Hepatocyte (in vitro differentiated cells): ENCODE measurements at regions not wholly inside any gene's neighbourhood (a gene's known extent, or its start where the extent isn't known, plus 50 kb on each side); places are given as distances from the start of the nearest gene placed in this dataset.

Experiments
- DNase-seq: peaks from one replicate; pipeline ENCODE4 v3.0.0-alpha.2; 2016; ENCODE audit warnings: low spot score
- H2AFZ ChIP-seq: fragments of 200-600 bp; sonication (generic); 2 replicates; pipeline ENCODE4 v1.6.0; 2016; ENCODE audit warnings: antibody characterized with exemption, mild to moderate bottlenecking
- H3K27ac ChIP-seq: fragments of 200-600 bp; sonication (generic); 2 replicates; pipeline ENCODE4 v1.5.1; 2016; ENCODE audit warnings: mild to moderate bottlenecking
- H3K27me3 ChIP-seq: fragments of 200-600 bp; sonication (generic); 2 replicates; pipeline ENCODE4 v1.6.1; 2016
- H3K36me3 ChIP-seq: fragments of 200-600 bp; sonication (generic); replicated peaks from 2 replicates; pipeline ENCODE4 v1.5.1; 2016; ENCODE audit warnings: low read depth; ENCODE audit not compliant: insufficient read depth
- H3K4me1 ChIP-seq: fragments of 200-600 bp; sonication (generic); 2 replicates; pipeline ENCODE4 v1.5.1; 2016; ENCODE audit warnings: mild to moderate bottlenecking, moderate library complexity; ENCODE audit not compliant: insufficient read depth
- H3K4me2 ChIP-seq: fragments of 200-600 bp; sonication (generic); 2 replicates; pipeline ENCODE4 v1.6.0; 2016
- H3K4me3 ChIP-seq: fragments of 200-600 bp; sonication (generic); 2 replicates; pipeline ENCODE4 v1.5.1; 2016; ENCODE audit warnings: mild to moderate bottlenecking
- H3K79me2 ChIP-seq: fragments of 200-600 bp; sonication (generic); 2 replicates; pipeline ENCODE4 v1.6.0; 2017; ENCODE audit warnings: mild to moderate bottlenecking
- H3K9me2 ChIP-seq: fragments of 200-600 bp; sonication (generic); replicated peaks from 2 replicates; pipeline ENCODE4 v1.6.0; 2017; ENCODE audit warnings: mild to moderate bottlenecking; ENCODE audit not compliant: insufficient read depth
- H3K9me3 ChIP-seq: fragments of 200-600 bp; sonication (generic); 2 replicates; pipeline ENCODE4 v1.5.1; 2016; ENCODE audit warnings: low read depth, mild to moderate bottlenecking
- H4K20me1 ChIP-seq: fragments of 200-600 bp; sonication (generic); 2 replicates; pipeline ENCODE4 v1.6.0; 2016; ENCODE audit warnings: mild to moderate bottlenecking; ENCODE audit not compliant: insufficient read depth, poor library complexity, severe bottlenecking
- CTCF ChIP-seq: fragments of 200-600 bp; sonication (generic); IDR thresholded peaks from 2 replicates; pipeline ENCODE4 v1.5.1; 2016; ENCODE audit warnings: antibody characterized with exemption, mild to moderate bottlenecking; ENCODE audit not compliant: poor library complexity
- EZH2 ChIP-seq: fragments of 200-600 bp; sonication (generic); IDR thresholded peaks from 2 replicates; pipeline ENCODE4 v1.6.1; 2016; ENCODE audit warnings: antibody characterized with exemption, mild to moderate bottlenecking, borderline replicate concordance
- EZH2phosphoT487 ChIP-seq: fragments of 200-600 bp; sonication (generic); IDR thresholded peaks from one replicate; pipeline ENCODE4 v1.6.1; 2018; ENCODE audit warnings: antibody characterized with exemption, mild to moderate bottlenecking, low read depth, moderate library complexity; ENCODE audit not compliant: unreplicated experiment, severe bottlenecking
- WGBS: methylation state at CpG from one replicate; pipeline ENCODE4 v1.1.6; 2016; ENCODE audit warnings: low lambda C conversion rate; ENCODE audit errors: missing lambda C conversion rate; 5-methylcytosine and 5-hydroxymethylcytosine counted together

- Histone ChIP-seq H2AFZ (no peak overlapping the region), H3K4me2 (no peak overlapping the region), H3K79me2 (no peaks in the 10 kb centered on the region), H4K20me1 (no peaks in the 10 kb centered on the region), H3K4me3 (no peak overlapping the region), H3K27me3 (no peaks in the 10 kb centered on the region), H3K9me2 (no peaks in the 10 kb centered on the region), H3K36me3 (no peaks in the 10 kb centered on the region), H3K4me1 (no peaks in the 10 kb centered on the region), H3K27ac (no peak overlapping the region), H3K9me3 (no peaks in the 10 kb centered on the region)
- 92% methylated on average over 13 of the region's 13 CpGs for WGBS
- TF ChIP-seq EZH2phosphoT487 (no peak), EZH2 (no peak), CTCF (no peak)
- DNase-seq: no peak
Observed at GRCh38 chr4:178138491-178138890, 696.3 kb upstream of the AGA start.

- no peaks in the 10 kb centered on the region for H3K4me1 ChIP-seq
- no peak overlapping the region for H3K4me2 ChIP-seq
- no peaks in the 10 kb centered on the region for H3K9me3 ChIP-seq
- WGBS: 95% methylated on average over 11 of the region's 11 CpGs
- H3K27ac ChIP-seq: no peak overlapping the region
- H3K9me2 ChIP-seq: no peaks in the 10 kb centered on the region
- no peak overlapping the region for H2AFZ ChIP-seq
- no peaks in the 10 kb centered on the region for H3K79me2 ChIP-seq
- no peaks in the 10 kb centered on the region for H3K27me3 ChIP-seq
- H4K20me1 ChIP-seq: no peaks in the 10 kb centered on the region
- DNase-seq: no peak
- H3K36me3 ChIP-seq: no peaks in the 10 kb centered on the region
- no peak for TF ChIP-seq CTCF
- no peak overlapping the region for H3K4me3 ChIP-seq
Observed at GRCh38 chr4:178140326-178140915, 698.2 kb upstream of the AGA start.

GRCh38 chr4:178142724-178143123 lies 700.5 kb upstream of the AGA start:
- Histone ChIP-seq H3K27ac (no peak overlapping the region), H3K27me3 (no peaks in the 10 kb centered on the region), H3K9me3 (no peaks in the 10 kb centered on the region), H3K4me1 (no peaks in the 10 kb centered on the region), H3K79me2 (no peaks in the 10 kb centered on the region), H2AFZ (no peak overlapping the region), H3K4me2 (no peak overlapping the region), H4K20me1 (no peaks in the 10 kb centered on the region), H3K9me2 (no peaks in the 10 kb centered on the region), H3K36me3 (no peaks in the 10 kb centered on the region), H3K4me3 (no peak overlapping the region)
- 95% methylated on average over 8 of the region's 8 CpGs for WGBS
- no peak for DNase-seq
- TF ChIP-seq CTCF (no peak), EZH2 (no peak), EZH2phosphoT487 (no peak)

GRCh38 chr4:178148106-178148505 lies 705.9 kb upstream of the AGA start:
- H3K27ac ChIP-seq: no peak overlapping the region
- no peak overlapping the region for H2AFZ ChIP-seq
- H3K36me3 ChIP-seq: no peaks in the 10 kb centered on the region
- WGBS: 85% methylated on average over 2 of the region's 2 CpGs
- H4K20me1 ChIP-seq: no peaks in the 10 kb centered on the region
- H3K9me2 ChIP-seq: no peaks in the 10 kb centered on the region
- TF ChIP-seq CTCF (no peak), EZH2 (no peak), EZH2phosphoT487 (no peak)
- H3K4me3 ChIP-seq: no peak overlapping the region
- H3K27me3 ChIP-seq: no peaks in the 10 kb centered on the region
- no peaks in the 10 kb centered on the region for H3K9me3 ChIP-seq
- no peak overlapping the region for H3K4me2 ChIP-seq
- DNase-seq: no peak
- no peaks in the 10 kb centered on the region for H3K4me1 ChIP-seq
- H3K79me2 ChIP-seq: no peaks in the 10 kb centered on the region
